Adrenal gland (tissue), 9 donors: ENCODE measurements at regions not wholly inside any gene's neighbourhood (a gene's known extent, or its start where the extent isn't known, plus 50 kb on each side); places are given as distances from the start of the nearest gene placed in this dataset.
"Not testable (repeated sequence)": the region's sequence is repeated elsewhere in the genome, so short reads cannot be mapped to it uniquely, and the experiment has no call there.

Source experiments
- DNase-seq, 7 donors: peaks; one replicate each; pipeline ENCODE4 v3.0.0-alpha.2; 2019 to 2020
- H3K27ac ChIP-seq, 5 donors: fragments of 200-600 bp; sonication (generic) in 4 of 5; 1 replicate in 3 of 5; 2 replicates in 2 of 5; pipeline versions ENCODE4 v1.5.1 to v1.8.0; 2016 to 2020; ENCODE audit warnings: mild to moderate bottlenecking in 1 of 5
- H3K27me3 ChIP-seq: fragments of 200-600 bp; 2 replicates; pipeline ENCODE4 v1.8.0; 2021
- H3K36me3 ChIP-seq, 2 donors: fragments of 200-600 bp; replicated peaks in 1 of 2; 1 replicate in 1 of 2; 2 replicates in 1 of 2; pipeline versions ENCODE4 v1.5.1 to v1.8.0; 2018 to 2022
- H3K4me1 ChIP-seq, 2 donors: fragments of 200-600 bp; replicated peaks in 1 of 2; 1 replicate in 1 of 2; 2 replicates in 1 of 2; pipeline versions ENCODE4 v1.5.1 to v1.8.0; 2018 to 2021
- H3K4me3 ChIP-seq, 4 donors: fragments of 200-600 bp; sonication (generic) in 3 of 4; one replicate each; pipeline ENCODE4 v1.5.1; 2016 to 2018
- H3K9me3 ChIP-seq, 3 donors: fragments of 200-600 bp; sonication (generic) in 1 of 3; replicated peaks in 1 of 3; 1 replicate in 2 of 3; 2 replicates in 1 of 3; pipeline versions ENCODE4 v1.5.1 to v1.8.0; 2016 to 2021
- POLR2A ChIP-seq, 2 donors: fragments of 450-650 bp; IDR thresholded peaks; one replicate each; pipeline ENCODE4 v1.6.1; 2017; ENCODE audit warnings: antibody characterized with exemption in 2 of 2, mild to moderate bottlenecking in 2 of 2, moderate library complexity in 1 of 2
- WGBS, 4 donors: extraction: QIAGEN DNeasy Blood & Tissue Kit in 2 of 4; methylation state at CpG; one replicate each; pipeline versions ENCODE4 v1.1.5 to v1.1.7; 2013 to 2017; 5-methylcytosine and 5-hydroxymethylcytosine counted together
- intact Hi-C, 2 donors: fragments of 100-400 bp; cut with DNase I; formaldehyde crosslinking; loops; one replicate each; pipeline versions ENCODE4 v1.14.1 to v1.15.0; 2022 to 2023
- TF ChIP-seq, protein P1 (sequence below), 6 experiments: fragments of 450-650 bp in 4 of 6; fragments of 200-600 bp in 2 of 6; sonication (generic) in 1 of 6; IDR thresholded peaks; 1 replicate in 5 of 6; 2 replicates in 1 of 6; pipeline versions ENCODE4 v1.5.1 to v1.8.0; 2016 to 2021; ENCODE audit warnings: antibody characterized with exemption in 6 of 6, mild to moderate bottlenecking in 2 of 6, moderate library complexity in 1 of 6
- donor health status: healthy with polysubstance abuse.
- donor health status: Bipolar disorder and iron deficiency.
- donor health status: DM: yes; HTN: yes; CAD: no.
- donor health status: DM: no; HTN: no; CAD: no.
- donor health status: DM: no; HTN: no; CAD: no.

DNA sequence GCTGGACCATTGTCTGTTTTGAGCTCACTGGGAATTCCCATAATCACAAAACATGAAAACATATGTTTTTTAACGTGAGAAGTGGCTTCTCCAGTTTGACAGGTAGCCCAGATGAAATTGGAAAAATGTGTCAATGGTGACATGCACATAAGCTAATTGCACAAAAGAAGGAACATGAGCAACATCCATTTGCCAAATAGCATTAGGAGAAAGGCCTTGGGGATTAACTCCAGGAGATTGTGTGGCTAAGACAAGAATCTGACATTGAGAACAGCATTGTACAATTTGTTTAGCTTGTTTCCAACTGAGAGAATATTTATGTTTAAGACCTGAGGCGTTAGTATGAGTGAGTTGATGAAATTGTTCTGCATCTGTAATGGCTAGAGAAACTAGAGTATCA lies 147.0 kb upstream of the API5 start:
- no peak for DNase-seq
- intact Hi-C loops, result no loop called here
- Histone ChIP-seq H3K27me3 (no peaks in the 10 kb centered on the region), H3K9me3 (no peaks in the 10 kb centered on the region), H3K27ac (no peak overlapping the region), H3K36me3 (no peaks in the 10 kb centered on the region), H3K4me3 (no peak overlapping the region), H3K4me1 (no peaks in the 10 kb centered on the region)
- TF ChIP-seq, protein P1, sequence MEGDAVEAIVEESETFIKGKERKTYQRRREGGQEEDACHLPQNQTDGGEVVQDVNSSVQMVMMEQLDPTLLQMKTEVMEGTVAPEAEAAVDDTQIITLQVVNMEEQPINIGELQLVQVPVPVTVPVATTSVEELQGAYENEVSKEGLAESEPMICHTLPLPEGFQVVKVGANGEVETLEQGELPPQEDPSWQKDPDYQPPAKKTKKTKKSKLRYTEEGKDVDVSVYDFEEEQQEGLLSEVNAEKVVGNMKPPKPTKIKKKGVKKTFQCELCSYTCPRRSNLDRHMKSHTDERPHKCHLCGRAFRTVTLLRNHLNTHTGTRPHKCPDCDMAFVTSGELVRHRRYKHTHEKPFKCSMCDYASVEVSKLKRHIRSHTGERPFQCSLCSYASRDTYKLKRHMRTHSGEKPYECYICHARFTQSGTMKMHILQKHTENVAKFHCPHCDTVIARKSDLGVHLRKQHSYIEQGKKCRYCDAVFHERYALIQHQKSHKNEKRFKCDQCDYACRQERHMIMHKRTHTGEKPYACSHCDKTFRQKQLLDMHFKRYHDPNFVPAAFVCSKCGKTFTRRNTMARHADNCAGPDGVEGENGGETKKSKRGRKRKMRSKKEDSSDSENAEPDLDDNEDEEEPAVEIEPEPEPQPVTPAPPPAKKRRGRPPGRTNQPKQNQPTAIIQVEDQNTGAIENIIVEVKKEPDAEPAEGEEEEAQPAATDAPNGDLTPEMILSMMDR (IDR thresholded peaks at IDR 0.05), result no peak
- no peak for TF ChIP-seq POLR2A (IDR thresholded peaks at IDR 0.05)
- WGBS, 4 donors, result 60 to 74% (median 64%) methylated on average over 2 of the region's 2 CpGs

DNA sequence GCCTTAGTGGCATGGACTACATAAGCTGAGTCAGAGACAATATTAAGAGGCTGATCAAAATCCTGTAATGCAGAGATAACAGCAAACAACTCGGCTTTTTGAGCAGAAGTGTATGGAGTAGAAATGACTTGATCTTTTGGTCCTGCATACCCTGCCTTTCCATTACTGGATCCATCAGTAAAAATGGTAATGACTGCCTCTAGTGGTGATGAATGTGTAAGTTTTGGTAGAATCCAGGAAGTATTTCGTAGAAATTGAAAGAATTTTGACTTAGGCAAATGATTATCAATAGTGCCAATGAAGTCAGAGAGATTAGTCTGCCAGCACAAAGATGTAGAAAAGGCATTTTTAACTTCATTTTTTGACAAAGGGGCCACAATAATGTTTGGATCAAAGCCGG lies 146.4 kb upstream of the API5 start:
- H3K27me3 ChIP-seq, H3K9me3 ChIP-seq, DNase-seq, H3K4me1 ChIP-seq, H3K4me3 ChIP-seq, intact Hi-C loops, H3K27ac ChIP-seq, H3K36me3 ChIP-seq: not testable (repeated sequence)
- 70 to 83% (median 77%) methylated on average over 3 of the region's 3 CpGs for WGBS, 4 donors
- TF ChIP-seq, protein P1 (IDR thresholded peaks at IDR 0.05), result peak in 1 of 6 experiments; percentile 21

DNA sequence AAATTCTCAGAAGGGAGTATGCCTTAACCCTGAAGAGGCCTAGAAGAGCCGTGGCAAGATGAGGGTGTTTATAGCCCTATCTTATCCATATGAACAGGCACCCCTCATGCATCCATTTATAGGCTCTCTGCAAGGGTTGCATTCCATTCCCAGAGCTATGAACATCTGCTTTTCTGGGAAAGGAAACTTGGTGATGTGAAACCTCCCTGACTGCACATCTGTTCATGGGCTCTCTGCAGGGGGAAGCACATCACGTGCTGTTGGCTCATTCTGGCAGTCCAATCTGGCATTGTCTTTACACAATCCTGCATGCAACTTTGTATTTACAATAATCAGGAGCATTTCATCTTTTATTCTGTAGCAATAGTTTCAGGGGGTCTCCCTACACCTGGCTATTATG lies 143.6 kb upstream of the API5 start:
- H3K4me3 ChIP-seq, H3K27me3 ChIP-seq, H3K36me3 ChIP-seq, DNase-seq, H3K4me1 ChIP-seq, H3K27ac ChIP-seq, H3K9me3 ChIP-seq, intact Hi-C loops: not testable (repeated sequence)
- 69 to 84% (median 80%) methylated on average over 2 of the region's 2 CpGs for WGBS, 4 donors

DNA sequence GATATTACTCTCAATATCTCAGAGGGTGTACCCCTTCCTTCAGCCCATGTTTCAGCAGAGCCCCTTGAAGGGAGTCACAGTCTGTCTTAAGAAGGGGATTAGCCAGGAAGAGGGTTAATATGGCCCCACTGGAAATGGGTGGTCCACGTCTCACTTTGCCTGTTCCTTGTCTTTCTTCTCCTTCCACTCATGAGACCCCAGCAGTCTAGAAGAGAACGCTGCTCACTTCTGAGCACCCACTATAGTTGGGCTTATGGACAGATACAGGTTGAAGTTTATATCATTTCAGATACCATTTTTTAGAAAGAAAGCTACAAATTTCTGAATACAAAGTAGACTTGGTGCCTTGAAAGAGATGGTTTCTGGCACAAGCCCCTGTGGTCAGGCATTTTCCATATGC lies 139.3 kb upstream of the API5 start:
- H3K27ac ChIP-seq, result no peak overlapping the region
- WGBS, 4 donors, result 70 to 77% (median 74%) methylated on average over 2 of the region's 2 CpGs
- TF ChIP-seq, protein P1 (IDR thresholded peaks at IDR 0.05), result no peak
- TF ChIP-seq POLR2A (IDR thresholded peaks at IDR 0.05), result no peak
- intact Hi-C loops, result no loop called here
- H3K36me3 ChIP-seq, result no peaks in the 10 kb centered on the region
- H3K4me3 ChIP-seq, result no peak overlapping the region
- H3K27me3 ChIP-seq, result no peaks in the 10 kb centered on the region
- no peak for DNase-seq
- H3K9me3 ChIP-seq, result no peaks in the 10 kb centered on the region
- H3K4me1 ChIP-seq, result no peaks in the 10 kb centered on the region

DNA sequence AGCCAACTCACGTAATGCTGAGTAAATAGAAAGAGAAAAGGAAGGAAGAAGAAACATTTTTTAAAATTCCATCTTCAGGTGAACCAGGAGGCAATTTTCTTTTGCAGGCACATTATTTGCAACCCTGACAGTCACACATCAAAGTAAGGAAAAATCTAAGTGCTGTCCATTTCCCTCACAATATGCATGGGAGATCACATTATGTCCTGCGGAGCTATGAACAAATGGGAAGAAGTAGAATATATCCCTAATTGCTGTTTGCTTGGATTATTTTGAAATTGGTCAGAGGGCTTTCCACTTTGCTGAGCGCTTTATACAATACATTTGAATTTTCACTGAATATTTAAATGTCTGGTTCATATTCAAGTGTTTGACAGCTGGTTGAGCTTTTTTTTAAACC lies 133.8 kb upstream of the API5 start:
- WGBS, 4 donors, result 63 to 90% (median 77%) methylated on average over 3 of the region's 3 CpGs
- Histone ChIP-seq H3K27ac (no peak overlapping the region), H3K4me3 (no peak overlapping the region), H3K9me3 (no peaks in the 10 kb centered on the region), H3K4me1 (no peaks in the 10 kb centered on the region), H3K36me3 (no peaks in the 10 kb centered on the region), H3K27me3 (no peaks in the 10 kb centered on the region)
- DNase-seq, result no peak
- intact Hi-C loops, result no loop called here
- TF ChIP-seq, protein P1 (IDR thresholded peaks at IDR 0.05), result no peak
- no peak for TF ChIP-seq POLR2A (IDR thresholded peaks at IDR 0.05)

DNA sequence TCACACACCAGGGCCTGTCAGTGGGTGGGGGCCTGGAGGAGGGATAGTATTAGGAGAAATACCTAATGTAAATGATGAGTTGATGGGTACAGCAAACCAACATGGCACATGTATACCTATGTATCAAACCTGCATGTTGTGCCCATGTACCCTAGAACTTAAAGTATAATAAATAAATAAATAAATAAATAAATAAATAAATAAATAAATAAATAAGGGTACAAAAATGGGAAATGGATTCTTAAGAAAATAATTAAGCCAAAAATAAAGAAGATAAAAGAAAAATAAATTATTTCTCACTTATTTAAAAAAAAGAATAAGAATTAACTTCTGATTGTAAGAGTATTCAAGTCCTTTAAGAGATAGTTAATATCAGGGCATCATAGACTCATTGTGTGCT lies 117.3 kb upstream of the API5 start:
- H3K27ac ChIP-seq, H3K36me3 ChIP-seq, intact Hi-C loops, DNase-seq, H3K27me3 ChIP-seq, H3K9me3 ChIP-seq, H3K4me3 ChIP-seq, H3K4me1 ChIP-seq: not testable (repeated sequence)
